GM12865 (cell line): ENCODE measurements at regions not wholly inside any gene's neighbourhood (a gene's known extent, or its start where the extent isn't known, plus 50 kb on each side); places are given as distances from the start of the nearest gene placed in this dataset.
A peak's percentile ranks its signal among the peaks of the same experiment; 100 is the strongest.

Experiments
- DNase-seq: peaks from one replicate; pipeline ENCODE4 v3.0.0; 2010; ENCODE audit warnings: low read depth
- H3K4me3 ChIP-seq: 2 replicates; pipeline ENCODE4 v1.5.1; 2011; ENCODE audit warnings: mild to moderate bottlenecking, low read depth, low read length, control low read depth
- CTCF ChIP-seq: IDR thresholded peaks from 2 replicates; pipeline ENCODE4 v1.5.1; 2011; ENCODE audit warnings: low read length, control low read depth, low read depth, inconsistent platforms; ENCODE audit not compliant: insufficient read depth; ENCODE audit errors: missing control alignments

GRCh38 chr5:115072266-115073064, 97.2 kb downstream of the TRIM36 start:
- H3K4me3 ChIP-seq = no peak overlapping the region
- no peak for DNase-seq
- TF ChIP-seq CTCF = no peak

GRCh38 chr5:115070737-115071136, 99.0 kb downstream of the TRIM36 start:
- TF ChIP-seq CTCF = no peak
- DNase-seq = no peak
- H3K4me3 ChIP-seq = no peak overlapping the region

DNA sequence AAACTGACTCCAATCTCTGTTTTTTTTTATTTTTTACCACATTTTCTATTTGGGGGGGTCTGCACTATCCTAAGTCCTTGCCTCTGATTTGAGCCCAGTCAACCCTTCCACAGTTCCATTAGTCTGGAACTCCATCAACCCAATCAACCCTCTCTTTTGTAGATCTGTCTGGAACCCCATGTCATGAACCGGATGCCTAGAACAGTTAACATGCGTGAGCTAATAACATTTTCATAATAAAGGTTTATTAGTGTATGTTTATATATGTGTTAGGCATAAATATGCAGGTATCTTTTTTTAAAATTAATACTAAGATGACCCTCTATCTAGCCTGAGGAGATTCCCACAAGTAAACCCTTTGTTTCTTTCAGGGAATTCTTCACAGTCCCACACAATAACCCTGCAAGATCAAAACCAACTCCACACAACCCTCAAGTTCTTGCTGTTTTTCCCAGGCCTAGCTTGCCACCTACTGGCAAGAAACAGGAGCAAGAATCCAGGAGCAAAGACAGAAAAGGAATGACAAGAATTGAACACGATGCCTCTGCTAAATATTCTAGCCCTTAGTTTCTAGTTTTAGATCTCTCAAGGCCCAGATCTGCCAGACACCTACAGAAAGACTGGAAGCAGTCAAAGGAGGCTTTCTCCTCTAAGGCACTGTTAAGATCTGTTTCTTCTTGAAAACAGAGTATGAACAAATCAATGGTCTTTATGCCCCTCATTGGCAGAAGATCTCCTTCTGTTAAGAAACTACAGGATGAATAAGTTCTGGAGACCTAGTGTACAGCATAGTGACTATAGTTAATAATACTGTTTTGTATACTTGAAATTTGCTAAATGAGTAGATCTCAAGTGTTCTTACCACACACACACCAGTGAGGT, 100.4 kb downstream of the TRIM36 start:
- H3K4me3 ChIP-seq = no peak overlapping the region

DNA sequence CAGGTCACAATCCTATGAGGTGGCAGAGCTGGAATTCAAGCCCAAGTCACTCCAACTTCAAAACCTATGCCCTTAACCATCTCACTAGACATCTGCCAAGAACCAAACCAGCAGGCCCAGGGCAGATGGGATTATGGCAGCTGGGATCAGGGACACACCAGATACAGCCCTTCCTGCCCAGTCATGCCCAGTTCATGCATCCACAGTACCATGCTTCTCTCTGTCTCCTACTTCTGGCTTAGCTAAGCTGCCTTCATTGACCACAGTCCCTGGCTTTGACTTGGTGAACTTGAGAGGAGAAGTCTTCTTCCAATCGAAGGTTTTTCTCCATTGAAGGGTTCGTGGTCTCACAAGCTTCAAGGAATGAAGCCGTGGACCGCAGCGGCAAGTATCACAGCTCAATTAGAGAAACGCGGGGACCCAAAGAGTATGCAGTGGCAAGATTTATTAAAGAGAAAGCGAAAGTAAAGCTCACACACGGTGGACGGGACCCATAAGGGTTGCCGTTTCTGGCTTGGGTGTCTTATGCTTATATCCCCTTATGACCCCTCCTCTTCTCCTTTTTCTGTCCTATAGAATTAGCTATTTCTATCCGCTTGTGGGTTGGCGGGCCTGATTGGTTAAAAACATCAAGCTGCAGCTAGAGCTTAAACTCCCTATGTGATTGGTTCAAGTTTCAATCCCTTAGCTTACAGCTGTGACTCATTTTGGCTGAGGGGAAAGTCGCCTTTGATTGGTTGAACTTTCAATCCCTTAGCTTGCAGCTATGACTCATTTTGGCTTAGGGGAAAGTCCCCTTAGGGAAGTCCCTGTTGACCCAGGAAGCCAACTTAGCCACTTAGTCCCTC, 101.2 kb downstream of the TRIM36 start:
- no peak for TF ChIP-seq CTCF
- DNase-seq = peak; percentile 79
- H3K4me3 ChIP-seq = no peak overlapping the region

More for the DNA sequence above, 100.4 kb downstream of the TRIM36 start:
- DNase-seq = peak; percentile 47
- TF ChIP-seq CTCF = peak; percentile 31

DNA sequence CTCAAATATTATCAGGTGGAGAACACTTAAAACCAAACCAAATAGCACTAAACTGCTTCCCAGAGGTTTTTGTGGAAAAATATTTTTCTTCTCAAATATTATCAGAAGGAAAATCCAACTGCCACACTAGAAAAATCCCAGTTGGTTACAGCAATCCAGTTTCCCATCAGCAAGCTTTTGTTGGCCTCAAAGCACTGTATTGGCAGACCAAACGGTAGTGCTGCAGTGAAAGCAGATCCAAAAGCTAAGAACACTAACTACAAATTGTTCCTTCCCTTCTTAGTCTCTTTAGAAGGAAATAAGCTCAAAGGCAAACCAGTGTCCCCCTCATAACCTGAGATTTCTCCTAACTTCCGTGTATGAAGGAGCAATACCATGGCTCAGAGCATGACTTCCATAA, 105.3 kb downstream of the TRIM36 start:
- no peak for DNase-seq
- no peak for TF ChIP-seq CTCF
- no peak overlapping the region for H3K4me3 ChIP-seq

- H3K4me3 ChIP-seq = no peak overlapping the region
- no peak for DNase-seq
- no peak for TF ChIP-seq CTCF
Measured at GRCh38 chr5:115054387-115054951, 115.2 kb downstream of the TRIM36 start.
